ENCODE measurements at regions not wholly inside any gene's neighbourhood (a gene's known extent, or its start where the extent isn't known, plus 50 kb on each side); places are given as distances from the start of the nearest gene placed in this dataset.

DNA sequence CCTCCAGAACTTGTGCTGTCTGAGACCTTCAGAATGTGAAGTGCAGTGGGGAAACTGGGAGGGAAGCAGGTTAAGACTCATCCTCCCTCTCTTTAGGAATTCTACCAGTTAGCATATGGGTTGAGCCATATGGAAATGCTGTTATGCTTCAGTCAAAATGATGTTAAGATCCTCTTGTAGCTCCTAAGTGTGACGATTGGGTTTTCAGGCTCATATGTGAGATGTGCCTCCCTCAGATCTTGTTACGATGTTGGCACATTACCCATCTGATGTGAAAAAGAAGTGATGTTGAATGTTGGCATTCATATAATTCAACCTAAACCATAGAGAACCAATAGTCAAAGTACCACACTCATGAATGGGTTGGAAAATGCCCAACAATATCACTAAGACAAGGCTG, 67.8 kb upstream of the IPO5 start:
- TF ChIP-seq, protein P1, sequence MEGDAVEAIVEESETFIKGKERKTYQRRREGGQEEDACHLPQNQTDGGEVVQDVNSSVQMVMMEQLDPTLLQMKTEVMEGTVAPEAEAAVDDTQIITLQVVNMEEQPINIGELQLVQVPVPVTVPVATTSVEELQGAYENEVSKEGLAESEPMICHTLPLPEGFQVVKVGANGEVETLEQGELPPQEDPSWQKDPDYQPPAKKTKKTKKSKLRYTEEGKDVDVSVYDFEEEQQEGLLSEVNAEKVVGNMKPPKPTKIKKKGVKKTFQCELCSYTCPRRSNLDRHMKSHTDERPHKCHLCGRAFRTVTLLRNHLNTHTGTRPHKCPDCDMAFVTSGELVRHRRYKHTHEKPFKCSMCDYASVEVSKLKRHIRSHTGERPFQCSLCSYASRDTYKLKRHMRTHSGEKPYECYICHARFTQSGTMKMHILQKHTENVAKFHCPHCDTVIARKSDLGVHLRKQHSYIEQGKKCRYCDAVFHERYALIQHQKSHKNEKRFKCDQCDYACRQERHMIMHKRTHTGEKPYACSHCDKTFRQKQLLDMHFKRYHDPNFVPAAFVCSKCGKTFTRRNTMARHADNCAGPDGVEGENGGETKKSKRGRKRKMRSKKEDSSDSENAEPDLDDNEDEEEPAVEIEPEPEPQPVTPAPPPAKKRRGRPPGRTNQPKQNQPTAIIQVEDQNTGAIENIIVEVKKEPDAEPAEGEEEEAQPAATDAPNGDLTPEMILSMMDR (IDR thresholded peaks at IDR 0.05; ENCODE audit: low read length), result no peak
- no peak for TF ChIP-seq EZH2 (IDR thresholded peaks at IDR 0.05; ENCODE audit: borderline replicate concordance, low read length)

Measured in OCI-LY1 (cell line).